GM10266 (cell line): ENCODE measurements at regions not wholly inside any gene's neighbourhood (a gene's known extent, or its start where the extent isn't known, plus 50 kb on each side); places are given as distances from the start of the nearest gene placed in this dataset.

Source experiments
- DNase-seq: peaks from one replicate; pipeline ENCODE4 v3.0.0; 2012; ENCODE audit errors: extremely low spot score
- CTCF ChIP-seq: IDR thresholded peaks from 2 replicates; pipeline ENCODE4 v1.5.1; 2012; ENCODE audit warnings: mild to moderate bottlenecking, low read depth; ENCODE audit not compliant: control insufficient read depth, insufficient read depth; ENCODE audit errors: missing control alignments

- no peak for TF ChIP-seq CTCF
- no peak for DNase-seq
Measured at GRCh38 chr6:167762259-167762962, 64.3 kb upstream of the AFDN start.

GRCh38 chr6:167763056-167763944 lies 63.4 kb upstream of the AFDN start:
- no peak for TF ChIP-seq CTCF
- no peak for DNase-seq

- no peak for DNase-seq
- TF ChIP-seq CTCF, result no peak
Measured at GRCh38 chr6:167764215-167764614, 62.5 kb upstream of the AFDN start.

GRCh38 chr6:167764713-167765479 lies 61.8 kb upstream of the AFDN start:
- DNase-seq, result no peak
- no peak for TF ChIP-seq CTCF

GRCh38 chr6:167766986-167767714 lies 59.6 kb upstream of the AFDN start:
- DNase-seq, result no peak
- TF ChIP-seq CTCF, result no peak

- no peak for DNase-seq
- no peak for TF ChIP-seq CTCF
Measured at GRCh38 chr6:167767715-167768107, 59.0 kb upstream of the AFDN start.
